ENCODE measurements at regions not wholly inside any gene's neighbourhood (a gene's known extent, or its start where the extent isn't known, plus 50 kb on each side); places are given as distances from the start of the nearest gene placed in this dataset.

- TF ChIP-seq, protein P1, sequence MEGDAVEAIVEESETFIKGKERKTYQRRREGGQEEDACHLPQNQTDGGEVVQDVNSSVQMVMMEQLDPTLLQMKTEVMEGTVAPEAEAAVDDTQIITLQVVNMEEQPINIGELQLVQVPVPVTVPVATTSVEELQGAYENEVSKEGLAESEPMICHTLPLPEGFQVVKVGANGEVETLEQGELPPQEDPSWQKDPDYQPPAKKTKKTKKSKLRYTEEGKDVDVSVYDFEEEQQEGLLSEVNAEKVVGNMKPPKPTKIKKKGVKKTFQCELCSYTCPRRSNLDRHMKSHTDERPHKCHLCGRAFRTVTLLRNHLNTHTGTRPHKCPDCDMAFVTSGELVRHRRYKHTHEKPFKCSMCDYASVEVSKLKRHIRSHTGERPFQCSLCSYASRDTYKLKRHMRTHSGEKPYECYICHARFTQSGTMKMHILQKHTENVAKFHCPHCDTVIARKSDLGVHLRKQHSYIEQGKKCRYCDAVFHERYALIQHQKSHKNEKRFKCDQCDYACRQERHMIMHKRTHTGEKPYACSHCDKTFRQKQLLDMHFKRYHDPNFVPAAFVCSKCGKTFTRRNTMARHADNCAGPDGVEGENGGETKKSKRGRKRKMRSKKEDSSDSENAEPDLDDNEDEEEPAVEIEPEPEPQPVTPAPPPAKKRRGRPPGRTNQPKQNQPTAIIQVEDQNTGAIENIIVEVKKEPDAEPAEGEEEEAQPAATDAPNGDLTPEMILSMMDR (IDR thresholded peaks at IDR 0.05), result no peak
- TF ChIP-seq POLR2A (IDR thresholded peaks at IDR 0.05), result no peak
Observed at GRCh38 chr2:239674981-239675825, 274.4 kb upstream of the HDAC4 start.
